GM12865 (cell line): ENCODE measurements at regions not wholly inside any gene's neighbourhood (a gene's known extent, or its start where the extent isn't known, plus 50 kb on each side); places are given as distances from the start of the nearest gene placed in this dataset.
"Not testable (repeated sequence)": the region's sequence is repeated elsewhere in the genome, so short reads cannot be mapped to it uniquely, and the experiment has no call there.

ENCODE experiments used
- DNase-seq: peaks from one replicate; pipeline ENCODE4 v3.0.0; 2010; ENCODE audit warnings: low read depth
- H3K4me3 ChIP-seq: 2 replicates; pipeline ENCODE4 v1.5.1; 2011; ENCODE audit warnings: mild to moderate bottlenecking, low read depth, low read length, control low read depth
- TF ChIP-seq, protein P1 (sequence below): IDR thresholded peaks from 2 replicates; pipeline ENCODE4 v1.5.1; 2011; ENCODE audit warnings: low read length, control low read depth, low read depth, inconsistent platforms; ENCODE audit not compliant: insufficient read depth; ENCODE audit errors: missing control alignments

DNA sequence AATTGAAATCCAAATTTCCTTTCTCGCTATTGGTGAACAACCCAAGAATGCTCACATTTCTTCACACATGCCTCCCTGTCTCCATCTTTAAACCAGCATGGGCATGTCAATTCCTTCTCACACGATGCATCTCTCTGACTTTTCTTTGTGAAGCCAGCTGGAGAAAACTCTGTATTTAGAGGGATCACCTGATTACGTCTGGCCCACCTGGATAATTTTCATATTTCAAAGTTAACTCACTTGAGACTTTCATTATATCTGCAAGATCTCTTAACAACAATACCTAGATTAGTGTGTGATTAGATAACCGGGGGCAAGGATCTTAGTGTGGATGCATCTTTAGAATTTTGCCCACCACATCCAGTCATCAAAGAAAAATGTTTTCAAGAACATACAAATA is 164.0 kb downstream of the TMEM47 start:
- no peak overlapping the region for H3K4me3 ChIP-seq
- DNase-seq: no peak
- TF ChIP-seq, protein P1, sequence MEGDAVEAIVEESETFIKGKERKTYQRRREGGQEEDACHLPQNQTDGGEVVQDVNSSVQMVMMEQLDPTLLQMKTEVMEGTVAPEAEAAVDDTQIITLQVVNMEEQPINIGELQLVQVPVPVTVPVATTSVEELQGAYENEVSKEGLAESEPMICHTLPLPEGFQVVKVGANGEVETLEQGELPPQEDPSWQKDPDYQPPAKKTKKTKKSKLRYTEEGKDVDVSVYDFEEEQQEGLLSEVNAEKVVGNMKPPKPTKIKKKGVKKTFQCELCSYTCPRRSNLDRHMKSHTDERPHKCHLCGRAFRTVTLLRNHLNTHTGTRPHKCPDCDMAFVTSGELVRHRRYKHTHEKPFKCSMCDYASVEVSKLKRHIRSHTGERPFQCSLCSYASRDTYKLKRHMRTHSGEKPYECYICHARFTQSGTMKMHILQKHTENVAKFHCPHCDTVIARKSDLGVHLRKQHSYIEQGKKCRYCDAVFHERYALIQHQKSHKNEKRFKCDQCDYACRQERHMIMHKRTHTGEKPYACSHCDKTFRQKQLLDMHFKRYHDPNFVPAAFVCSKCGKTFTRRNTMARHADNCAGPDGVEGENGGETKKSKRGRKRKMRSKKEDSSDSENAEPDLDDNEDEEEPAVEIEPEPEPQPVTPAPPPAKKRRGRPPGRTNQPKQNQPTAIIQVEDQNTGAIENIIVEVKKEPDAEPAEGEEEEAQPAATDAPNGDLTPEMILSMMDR: no peak

DNA sequence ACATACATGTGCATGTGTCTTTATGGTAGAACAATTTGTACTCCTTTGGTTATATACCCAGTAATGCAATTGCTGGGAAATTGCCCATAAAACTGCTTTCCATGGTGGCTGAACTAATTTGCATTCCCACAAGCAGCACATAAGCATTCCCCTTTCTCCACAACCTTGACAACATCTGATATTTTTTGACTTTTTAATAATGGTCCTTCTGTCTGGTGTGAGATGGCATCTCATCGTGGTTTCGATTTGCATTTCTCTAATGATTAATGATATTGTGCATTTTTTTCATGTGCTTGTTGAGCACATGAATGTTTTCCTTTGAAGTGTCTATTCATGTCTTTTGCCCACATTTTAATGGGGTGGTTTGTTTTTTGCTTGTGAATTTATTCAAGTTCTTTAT is 166.0 kb downstream of the TMEM47 start:
- TF ChIP-seq, protein P1: no peak
- H3K4me3 ChIP-seq: no peak overlapping the region
- no peak for DNase-seq

DNA sequence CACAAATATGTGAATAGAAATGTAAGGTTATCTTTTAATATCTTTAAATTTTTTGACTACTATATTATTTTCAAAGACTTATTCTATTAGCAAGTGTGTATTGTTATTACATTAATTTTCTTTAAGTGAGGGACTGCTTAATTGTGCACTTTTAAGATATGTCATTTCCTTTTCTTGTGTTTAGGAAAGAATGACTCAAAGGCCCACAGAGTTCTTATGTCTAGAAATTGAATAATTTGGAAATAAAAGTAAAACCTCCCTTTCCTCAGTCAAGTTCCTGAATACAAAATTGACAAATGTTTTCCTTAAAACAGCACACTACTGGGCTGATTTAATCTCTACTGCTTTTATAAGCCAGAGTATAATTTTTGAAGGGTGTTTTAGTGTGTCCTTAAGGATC is 169.7 kb downstream of the TMEM47 start:
- TF ChIP-seq, protein P1: no peak
- no peak overlapping the region for H3K4me3 ChIP-seq
- no peak for DNase-seq

DNA sequence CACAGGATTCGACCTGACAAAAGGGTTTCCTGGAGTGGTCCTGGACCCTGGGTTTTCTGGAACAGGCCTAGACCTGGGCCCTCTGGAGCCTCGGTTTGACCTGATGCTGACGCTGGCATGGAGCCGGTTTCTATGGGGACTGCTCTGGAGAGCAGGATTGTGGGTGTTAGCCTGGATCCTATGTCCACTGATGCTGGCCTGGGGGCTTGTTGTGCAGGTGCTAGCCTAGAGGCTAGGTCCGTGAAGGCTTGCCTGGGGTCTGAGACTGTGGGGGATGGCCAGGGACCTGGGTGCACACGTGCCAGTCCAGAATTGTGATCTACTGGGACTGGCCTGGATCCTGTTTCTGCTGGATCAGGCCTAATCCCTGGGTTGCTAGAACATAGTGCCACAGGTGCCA is 173.1 kb downstream of the TMEM47 start:
- no peak overlapping the region for H3K4me3 ChIP-seq
- no peak for DNase-seq
- TF ChIP-seq, protein P1: no peak

DNA sequence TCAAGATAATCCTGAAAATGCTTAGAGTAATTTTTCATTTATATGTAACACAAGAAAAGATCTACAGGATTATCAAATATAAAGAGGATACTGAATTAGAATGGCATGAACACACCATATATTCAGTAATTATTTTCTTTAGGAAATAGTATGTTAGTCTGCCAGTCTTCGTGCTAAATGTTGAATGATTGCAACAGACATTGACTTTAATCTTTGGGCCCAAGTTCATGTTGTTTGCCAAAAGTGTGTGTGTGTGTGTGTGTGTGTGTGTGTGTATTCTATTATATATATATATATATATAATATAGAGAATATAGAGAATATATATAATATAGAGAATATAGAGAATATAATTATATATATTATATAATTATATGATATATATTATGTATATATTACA is 186.6 kb downstream of the TMEM47 start:
- H3K4me3 ChIP-seq: no peak overlapping the region
- DNase-seq: no peak
- TF ChIP-seq, protein P1: no peak

DNA sequence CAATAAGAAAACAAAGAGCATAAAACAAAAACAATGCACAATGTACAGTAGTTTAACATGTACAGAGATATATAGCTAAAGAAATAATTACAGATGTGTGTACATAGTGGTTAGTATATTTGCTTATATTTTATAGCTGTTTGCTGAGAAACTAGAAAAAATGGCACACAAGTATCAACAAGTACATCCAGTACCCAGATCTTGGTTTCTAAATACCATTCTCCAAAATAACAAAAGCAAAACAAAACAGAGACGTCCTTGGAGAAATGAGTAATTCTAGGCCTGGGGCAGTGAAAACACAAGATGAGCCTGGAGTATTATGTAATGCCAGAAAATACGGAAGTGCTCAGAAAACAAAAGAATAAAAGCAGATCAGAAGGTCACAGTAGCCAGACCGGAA is 189.6 kb downstream of the TMEM47 start:
- H3K4me3 ChIP-seq: no peak overlapping the region
- TF ChIP-seq, protein P1: no peak
- DNase-seq: no peak

DNA sequence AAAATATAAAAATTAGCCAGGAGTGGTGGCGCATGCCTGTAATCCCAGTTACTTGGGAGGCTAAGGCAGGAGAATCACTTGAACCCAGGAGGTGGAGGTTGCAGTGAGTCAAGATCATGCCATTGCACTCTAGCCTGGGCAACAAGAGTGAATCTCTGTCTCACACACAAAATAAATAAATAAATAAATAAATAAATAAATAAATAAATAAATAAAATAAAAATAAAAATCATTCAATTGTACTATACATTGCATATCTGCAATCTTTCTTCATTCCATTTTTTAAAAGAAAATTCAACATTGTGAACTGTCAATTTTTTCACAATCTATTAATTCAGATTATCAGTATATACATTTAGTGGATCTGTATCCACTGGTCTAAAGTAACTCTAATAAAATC is 193.9 kb downstream of the TMEM47 start:
- not testable (repeated sequence) for DNase-seq, H3K4me3 ChIP-seq

DNA sequence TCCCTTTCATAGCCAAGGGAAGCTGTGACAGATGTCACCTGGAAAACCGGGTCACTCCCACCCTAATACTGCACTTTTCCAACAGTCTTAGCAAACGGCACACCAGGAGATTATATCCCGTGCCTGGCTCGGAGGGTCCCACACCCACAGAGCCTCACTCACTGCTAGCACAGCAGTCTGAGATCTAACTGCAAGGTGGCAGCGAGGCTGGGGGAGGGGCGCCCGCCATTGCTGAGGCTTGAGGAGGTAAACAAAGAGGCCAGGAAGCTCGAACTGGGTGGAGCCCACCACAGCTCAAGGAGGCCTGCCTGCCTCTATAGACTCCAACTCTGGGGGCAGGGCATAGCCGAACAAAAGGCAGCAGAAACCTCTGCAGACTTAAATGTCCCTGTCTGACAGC is 199.2 kb downstream of the TMEM47 start:
- H3K4me3 ChIP-seq, DNase-seq: not testable (repeated sequence)
